Sigmoid colon (tissue), 6 donors: ENCODE measurements at regions not wholly inside any gene's neighbourhood (a gene's known extent, or its start where the extent isn't known, plus 50 kb on each side); places are given as distances from the start of the nearest gene placed in this dataset.
"Not testable (repeated sequence)": the region's sequence is repeated elsewhere in the genome, so short reads cannot be mapped to it uniquely, and the experiment has no call there.

ENCODE experiments used
- DNase-seq: peaks from one replicate; pipeline ENCODE4 v3.0.0-alpha.2; 2019
- H3K27ac ChIP-seq, 4 donors: fragments of 200-600 bp; sonication (generic); one replicate each; pipeline ENCODE4 v1.5.1; 2016 to 2019; ENCODE audit warnings: mild to moderate bottlenecking in 1 of 4
- H3K27me3 ChIP-seq, 3 donors: fragments of 200-600 bp; sonication (generic); one replicate each; pipeline ENCODE4 v1.5.1; 2019; ENCODE audit warnings: mild to moderate bottlenecking in 1 of 3
- H3K36me3 ChIP-seq, 4 donors: fragments of 200-600 bp; sonication (generic); one replicate each; pipeline ENCODE4 v1.5.1; 2016 to 2019
- H3K4me1 ChIP-seq, 4 donors: fragments of 200-600 bp; sonication (generic); one replicate each; pipeline ENCODE4 v1.5.1; 2017 to 2019
- H3K4me3 ChIP-seq, 4 donors: fragments of 200-600 bp; sonication (generic); one replicate each; pipeline ENCODE4 v1.5.1; 2017 to 2019; ENCODE audit warnings: mild to moderate bottlenecking in 2 of 4, moderate library complexity in 1 of 4
- H3K9me3 ChIP-seq, 4 donors: fragments of 200-600 bp in 3 of 4; sonication (generic) in 3 of 4; one replicate each; pipeline versions ENCODE4 v1.5.1 to v1.6.1; 2013 to 2019
- EP300 ChIP-seq, 4 donors: sonication (generic); formaldehyde crosslinking; IDR thresholded peaks; one replicate each; pipeline ENCODE4 v1.6.1; 2017; ENCODE audit warnings: antibody characterized with exemption in 4 of 4
- POLR2A ChIP-seq, 2 donors: fragments of 450-650 bp; IDR thresholded peaks; one replicate each; pipeline ENCODE4 v1.6.1; 2016; ENCODE audit warnings: antibody characterized with exemption in 2 of 2, mild to moderate bottlenecking in 2 of 2, moderate library complexity in 2 of 2
- POLR2AphosphoS5 ChIP-seq, 4 donors: sonication (generic); formaldehyde crosslinking; IDR thresholded peaks; one replicate each; pipeline ENCODE4 v1.6.1; 2017; ENCODE audit warnings: antibody characterized with exemption in 4 of 4
- WGBS, 2 donors: extraction: QIAGEN DNeasy Blood & Tissue Kit; methylation state at CpG; one replicate each; pipeline ENCODE4 v1.1.7; 2013; 5-methylcytosine and 5-hydroxymethylcytosine counted together
- intact Hi-C: fragments of 100-400 bp; cut with DNase I; formaldehyde crosslinking; loops from one replicate; pipeline ENCODE4 v1.15.1; 2023
- TF ChIP-seq, protein P1 (sequence below), 4 experiments: fragments of 450-650 bp in 3 of 4; fragments of 200-600 bp in 1 of 4; IDR thresholded peaks; one replicate each; pipeline ENCODE4 v1.5.1; 2016 to 2019; ENCODE audit warnings: antibody characterized with exemption in 4 of 4, mild to moderate bottlenecking in 3 of 4, moderate library complexity in 2 of 4
- donor health status: healthy with polysubstance abuse.
- donor health status: healthy.

DNA sequence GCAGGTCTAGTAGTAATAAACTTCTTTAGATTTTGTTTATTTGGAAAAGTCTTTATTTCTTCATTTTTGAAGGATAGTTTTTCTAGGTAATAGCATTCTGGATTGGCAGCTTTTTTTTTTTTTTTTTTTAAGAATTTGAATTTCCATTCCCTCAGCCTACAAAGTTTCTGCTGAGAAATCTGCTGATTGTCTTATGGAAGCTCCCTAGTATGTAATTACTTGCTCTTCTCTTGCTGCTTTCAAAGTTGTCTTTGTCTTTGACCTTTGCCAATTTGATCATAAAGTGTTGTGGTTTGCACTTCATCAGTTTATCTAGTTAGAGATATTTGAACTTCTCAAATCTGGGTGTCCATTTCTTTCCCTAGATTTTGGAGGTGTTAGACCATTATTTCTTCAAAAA lies 82.2 kb upstream of the GMDS start:
- H3K4me1 ChIP-seq = no peaks in the 10 kb centered on the region
- DNase-seq = no peak
- peaks cover 5 to 29% (median 14%) of the 10 kb centered on the region in 4 donors for H3K9me3 ChIP-seq
- intact Hi-C loops = no loop called here
- H3K36me3 ChIP-seq = peaks cover 0 to 4% (median 0%) of the 10 kb centered on the region in 4 donors
- no peak overlapping the region for H3K4me3 ChIP-seq
- H3K27me3 ChIP-seq = no peaks in the 10 kb centered on the region
- no peak overlapping the region for H3K27ac ChIP-seq
- no peak for TF ChIP-seq POLR2AphosphoS5 (IDR thresholded peaks at IDR 0.05)
- TF ChIP-seq, protein P1, sequence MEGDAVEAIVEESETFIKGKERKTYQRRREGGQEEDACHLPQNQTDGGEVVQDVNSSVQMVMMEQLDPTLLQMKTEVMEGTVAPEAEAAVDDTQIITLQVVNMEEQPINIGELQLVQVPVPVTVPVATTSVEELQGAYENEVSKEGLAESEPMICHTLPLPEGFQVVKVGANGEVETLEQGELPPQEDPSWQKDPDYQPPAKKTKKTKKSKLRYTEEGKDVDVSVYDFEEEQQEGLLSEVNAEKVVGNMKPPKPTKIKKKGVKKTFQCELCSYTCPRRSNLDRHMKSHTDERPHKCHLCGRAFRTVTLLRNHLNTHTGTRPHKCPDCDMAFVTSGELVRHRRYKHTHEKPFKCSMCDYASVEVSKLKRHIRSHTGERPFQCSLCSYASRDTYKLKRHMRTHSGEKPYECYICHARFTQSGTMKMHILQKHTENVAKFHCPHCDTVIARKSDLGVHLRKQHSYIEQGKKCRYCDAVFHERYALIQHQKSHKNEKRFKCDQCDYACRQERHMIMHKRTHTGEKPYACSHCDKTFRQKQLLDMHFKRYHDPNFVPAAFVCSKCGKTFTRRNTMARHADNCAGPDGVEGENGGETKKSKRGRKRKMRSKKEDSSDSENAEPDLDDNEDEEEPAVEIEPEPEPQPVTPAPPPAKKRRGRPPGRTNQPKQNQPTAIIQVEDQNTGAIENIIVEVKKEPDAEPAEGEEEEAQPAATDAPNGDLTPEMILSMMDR (IDR thresholded peaks at IDR 0.05) = no peak
- no peak for TF ChIP-seq POLR2A (IDR thresholded peaks at IDR 0.05)
- TF ChIP-seq EP300 (IDR thresholded peaks at IDR 0.05) = no peak

DNA sequence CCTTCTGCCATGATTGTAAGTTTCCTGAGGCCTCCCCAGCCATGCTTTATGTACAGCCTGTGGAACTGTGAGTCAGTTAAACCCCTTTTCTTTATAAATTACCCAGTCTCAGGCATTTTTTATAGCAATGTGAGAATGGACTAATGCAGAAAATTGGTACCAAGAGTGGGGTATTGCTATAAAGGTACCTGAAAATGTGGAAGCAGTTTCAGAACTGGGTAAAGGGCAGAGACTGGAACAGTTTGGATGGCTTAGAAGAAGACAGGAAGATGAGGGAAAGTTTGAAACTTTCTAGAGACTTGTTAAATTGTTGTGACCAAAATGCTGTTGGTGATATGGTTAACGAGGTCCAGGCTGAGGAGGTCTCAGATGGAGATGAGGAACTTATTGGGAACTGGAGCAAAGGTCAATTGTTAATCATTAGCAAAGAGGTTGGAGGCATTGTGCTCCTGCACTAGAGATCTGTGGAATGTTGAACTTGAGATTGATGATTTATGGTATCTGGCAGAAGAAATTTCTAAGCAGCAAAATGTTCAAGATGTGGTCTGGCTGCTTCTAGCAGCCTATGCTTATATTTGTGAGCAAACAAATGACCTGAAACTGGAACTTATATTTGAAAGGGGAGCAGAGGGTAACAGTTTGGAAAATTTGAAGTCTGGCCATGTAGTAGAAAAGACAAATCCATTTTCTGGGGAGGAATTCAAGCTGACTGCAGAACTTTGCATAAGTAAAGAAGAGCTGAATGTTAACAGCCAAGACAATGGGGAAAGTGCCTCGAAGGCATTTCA lies 79.0 kb upstream of the GMDS start:
- Histone ChIP-seq H3K27ac (no peak overlapping the region), H3K9me3 (peaks cover 9 to 38% (median 16%) of the 10 kb centered on the region in 4 donors), H3K36me3 (no peaks in the 10 kb centered on the region), H3K4me3 (no peak overlapping the region), H3K4me1 (no peaks in the 10 kb centered on the region), H3K27me3 (no peaks in the 10 kb centered on the region)
- TF ChIP-seq, protein P1 (IDR thresholded peaks at IDR 0.05) = no peak
- TF ChIP-seq EP300 (IDR thresholded peaks at IDR 0.05) (no peak), POLR2AphosphoS5 (IDR thresholded peaks at IDR 0.05) (no peak), POLR2A (IDR thresholded peaks at IDR 0.05) (no peak)
- DNase-seq = no peak
- WGBS, 2 donors = 85 to 86% methylated on average over 2 of the region's 2 CpGs
- intact Hi-C loops = no loop called here

DNA sequence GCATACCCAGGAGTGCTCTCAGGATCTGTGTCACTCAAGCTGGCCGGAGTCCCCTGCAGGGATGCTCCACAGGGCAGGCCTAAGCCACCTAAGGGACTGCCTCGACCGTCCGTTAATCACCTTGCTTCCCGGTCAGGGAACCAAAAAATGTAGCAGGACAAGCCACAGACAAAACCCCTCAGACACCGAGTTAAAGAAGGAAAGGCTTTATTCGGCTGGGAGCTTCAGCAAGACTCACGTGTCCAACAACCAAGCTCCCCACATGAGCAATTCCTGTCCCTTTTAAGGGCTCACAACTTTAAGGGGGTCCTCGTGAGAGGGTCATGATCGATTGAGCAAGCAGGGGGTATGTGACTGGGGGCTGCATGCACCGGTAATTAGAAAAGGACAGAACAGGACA lies 72.1 kb upstream of the GMDS start:
- H3K27me3 ChIP-seq, intact Hi-C loops, DNase-seq, H3K27ac ChIP-seq, H3K4me1 ChIP-seq, H3K4me3 ChIP-seq, H3K36me3 ChIP-seq: not testable (repeated sequence)
- H3K9me3 ChIP-seq = peaks cover 0 to 12% (median 4%) of the 10 kb centered on the region in 4 donors
- WGBS, 2 donors = 97 to 98% methylated on average over 11 of the region's 11 CpGs

DNA sequence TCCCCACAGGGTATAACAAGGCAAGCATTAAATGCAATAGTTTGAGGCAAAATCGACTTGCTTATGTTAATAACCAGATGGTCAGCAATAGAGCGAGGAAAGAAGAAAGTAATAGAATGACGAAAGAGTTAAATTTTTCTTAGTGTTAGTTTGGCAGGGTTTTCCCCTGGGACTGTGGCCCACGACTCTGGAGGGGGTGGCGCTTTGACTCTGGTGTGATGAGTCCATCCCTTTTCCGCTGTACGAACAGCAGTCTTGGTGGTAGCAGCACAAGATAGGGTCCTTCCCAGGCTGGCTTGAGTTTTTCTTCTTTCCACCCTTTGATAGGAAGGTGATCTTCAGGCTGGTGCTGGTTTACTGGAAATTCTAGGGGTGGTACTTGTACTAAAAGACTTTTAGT lies 69.2 kb upstream of the GMDS start:
- WGBS, 2 donors = 88 to 93% methylated on average over 7 of the region's 7 CpGs
- TF ChIP-seq POLR2A (IDR thresholded peaks at IDR 0.05) (no peak), EP300 (IDR thresholded peaks at IDR 0.05) (no peak), POLR2AphosphoS5 (IDR thresholded peaks at IDR 0.05) (no peak)
- TF ChIP-seq, protein P1 (IDR thresholded peaks at IDR 0.05) = no peak
- H3K4me3 ChIP-seq = no peak overlapping the region
- intact Hi-C loops = no loop called here
- no peaks in the 10 kb centered on the region for H3K36me3 ChIP-seq
- H3K27me3 ChIP-seq = no peaks in the 10 kb centered on the region
- no peak overlapping the region for H3K27ac ChIP-seq
- H3K4me1 ChIP-seq = no peaks in the 10 kb centered on the region
- no peak for DNase-seq
- no peaks in the 10 kb centered on the region for H3K9me3 ChIP-seq

DNA sequence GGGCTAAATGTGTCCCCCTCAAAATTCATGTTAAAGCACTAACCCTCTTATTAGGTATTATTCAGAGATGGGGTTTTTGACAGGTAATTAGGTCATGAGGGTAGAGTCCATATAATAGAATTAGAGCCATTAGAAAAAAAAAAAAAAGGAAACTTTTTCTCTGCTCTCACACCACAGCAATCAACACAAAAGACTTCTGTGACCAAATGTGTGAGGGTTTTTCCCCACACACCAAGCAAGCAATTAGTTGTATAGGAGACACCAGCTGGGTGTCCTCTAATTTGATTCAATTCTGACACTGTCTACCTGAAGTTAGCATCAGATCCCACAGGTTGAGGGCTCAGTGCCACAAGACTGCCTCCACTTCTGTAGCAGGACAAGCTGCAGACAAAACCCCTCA lies 64.6 kb upstream of the GMDS start:
- H3K27ac ChIP-seq = no peak overlapping the region
- intact Hi-C loops = no loop called here
- no peaks in the 10 kb centered on the region for H3K4me1 ChIP-seq
- DNase-seq = no peak
- TF ChIP-seq POLR2AphosphoS5 (IDR thresholded peaks at IDR 0.05) = no peak
- TF ChIP-seq POLR2A (IDR thresholded peaks at IDR 0.05) = no peak
- TF ChIP-seq, protein P1 (IDR thresholded peaks at IDR 0.05) = no peak
- no peak for TF ChIP-seq EP300 (IDR thresholded peaks at IDR 0.05)
- no peaks in the 10 kb centered on the region for H3K36me3 ChIP-seq
- H3K9me3 ChIP-seq = no peaks in the 10 kb centered on the region
- H3K4me3 ChIP-seq = no peak overlapping the region
- no peaks in the 10 kb centered on the region for H3K27me3 ChIP-seq
